ENCODE measurements at regions not wholly inside any gene's neighbourhood (a gene's known extent, or its start where the extent isn't known, plus 50 kb on each side); places are given as distances from the start of the nearest gene placed in this dataset.

GRCh38 chr7:131927770-131928423, 371.5 kb upstream of the PODXL start:
- Histone ChIP-seq H3F3A (replicated peaks; ENCODE audit: insufficient read depth) (peaks cover 11% of the 10 kb centered on the region), H3K27me3 (ENCODE audit: insufficient read depth) (no peaks in the 10 kb centered on the region), H3K9ac (no peak overlapping the region), H3K9me3 (no peaks in the 10 kb centered on the region), H3K4me3 (ENCODE audit: low read depth in 2 of 2, low read length in 1 of 2) (no peak overlapping the region), H3K79me2 (ENCODE audit: insufficient read depth) (peaks cover 47% of the 10 kb centered on the region), H3K4me2 (no peak overlapping the region), H3K27ac (ENCODE audit: low read depth in 2 of 2, low read length in 1 of 2) (no peak overlapping the region), H2AFZ (ENCODE audit: low read depth) (no peak overlapping the region), H3K9me2 (no peaks in the 10 kb centered on the region), H3K4me1 (ENCODE audit: control insufficient read depth in 1 of 2, insufficient read depth in 2 of 2, low read depth in 1 of 2, low read length in 1 of 2) (no peaks in the 10 kb centered on the region), H4K20me1 (ENCODE audit: insufficient read depth) (peaks cover 23% of the 10 kb centered on the region; the same call in 1 of the 2 replicates), H3K36me3 (replicated peaks in 1 of 2; ENCODE audit: control insufficient read depth in 1 of 2, insufficient read depth in 2 of 2, low read length in 1 of 2) (peaks cover 3 to 74% of the 10 kb centered on the region in 2 experiments)
- WGBS (ENCODE audit: low lambda C conversion rate) = 92% methylated on average over 12 of the region's 12 CpGs
- ChIA-PET POLR2A (no interaction called here), CTCF (interaction anchor here (1.2 kb wide), 1 partner anchor 18 kb away, joined by 10 read pairs; no protein-coding TSS in a partner anchor)
- DNase-seq = no peak
- TF ChIP-seq EZH2phosphoT487 (IDR thresholded peaks at IDR 0.05; ENCODE audit: borderline replicate concordance, low read depth) (no peak), SMC3 (IDR thresholded peaks at IDR 0.05; ENCODE audit: low read depth, low read length) (no peak), FOXM1 (IDR thresholded peaks at IDR 0.05; ENCODE audit: low read depth) (no peak), MEF2A (IDR thresholded peaks at IDR 0.05; ENCODE audit: borderline replicate concordance, low read depth) (no peak), IRF3 (IDR thresholded peaks at IDR 0.05; ENCODE audit: low read depth, low read length) (no peak), YY1 (IDR thresholded peaks at IDR 0.05; ENCODE audit: low read depth) (no peak), RCOR1 (IDR thresholded peaks at IDR 0.05; ENCODE audit: low read length) (no peak), GABPA (IDR thresholded peaks at IDR 0.05; ENCODE audit: low read depth) (no peak), TEAD4 (IDR thresholded peaks at IDR 0.05; ENCODE audit: borderline replicate concordance, insufficient read depth) (no peak), MXI1 (IDR thresholded peaks at IDR 0.05; ENCODE audit: low read depth, low read length) (no peak), REST (IDR thresholded peaks at IDR 0.05; ENCODE audit: low read depth, low read length) (no peak), JUND (IDR thresholded peaks at IDR 0.05) (no peak), SIN3A (IDR thresholded peaks at IDR 0.05; ENCODE audit: borderline replicate concordance, low read depth, low read length) (no peak), NFIC (IDR thresholded peaks at IDR 0.05; ENCODE audit: borderline replicate concordance) (no peak), MAX (IDR thresholded peaks at IDR 0.05; ENCODE audit: low read depth) (no peak)
- TF ChIP-seq, protein P1, sequence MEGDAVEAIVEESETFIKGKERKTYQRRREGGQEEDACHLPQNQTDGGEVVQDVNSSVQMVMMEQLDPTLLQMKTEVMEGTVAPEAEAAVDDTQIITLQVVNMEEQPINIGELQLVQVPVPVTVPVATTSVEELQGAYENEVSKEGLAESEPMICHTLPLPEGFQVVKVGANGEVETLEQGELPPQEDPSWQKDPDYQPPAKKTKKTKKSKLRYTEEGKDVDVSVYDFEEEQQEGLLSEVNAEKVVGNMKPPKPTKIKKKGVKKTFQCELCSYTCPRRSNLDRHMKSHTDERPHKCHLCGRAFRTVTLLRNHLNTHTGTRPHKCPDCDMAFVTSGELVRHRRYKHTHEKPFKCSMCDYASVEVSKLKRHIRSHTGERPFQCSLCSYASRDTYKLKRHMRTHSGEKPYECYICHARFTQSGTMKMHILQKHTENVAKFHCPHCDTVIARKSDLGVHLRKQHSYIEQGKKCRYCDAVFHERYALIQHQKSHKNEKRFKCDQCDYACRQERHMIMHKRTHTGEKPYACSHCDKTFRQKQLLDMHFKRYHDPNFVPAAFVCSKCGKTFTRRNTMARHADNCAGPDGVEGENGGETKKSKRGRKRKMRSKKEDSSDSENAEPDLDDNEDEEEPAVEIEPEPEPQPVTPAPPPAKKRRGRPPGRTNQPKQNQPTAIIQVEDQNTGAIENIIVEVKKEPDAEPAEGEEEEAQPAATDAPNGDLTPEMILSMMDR (IDR thresholded peaks at IDR 0.05) = no peak

Measured in SK-N-SH (cell line).